H1 (cell line): ENCODE measurements at regions not wholly inside any gene's neighbourhood (a gene's known extent, or its start where the extent isn't known, plus 50 kb on each side); places are given as distances from the start of the nearest gene placed in this dataset.

Experiments
- CTCF ChIA-PET: fragments of 300-600 bp; sonication (Branson Sonifier 250); formaldehyde crosslinking; loops from one replicate; lab custom pipeline; 2021; ENCODE audit not compliant: partially characterized antibody; lab: Charles Lee
- POLR2A ChIA-PET: fragments of 300-600 bp; sonication (Branson Sonifier 250); formaldehyde crosslinking; loops from one replicate; lab custom pipeline; 2021; ENCODE audit warnings: inconsistent platforms; ENCODE audit not compliant: partially characterized antibody; lab: Charles Lee
- DNase-seq, 2 experiments: peaks; one replicate each; pipeline versions ENCODE4 v3.0.0 to v3.0.0-alpha.2; 2010 to 2022; ENCODE audit warnings: low spot score in 2 of 2, low read depth in 1 of 2, mixed read lengths in 1 of 2
- FAIRE-seq: peaks from 2 replicates; lab custom pipeline; 2011; peaks lifted over from hg19 to GRCh38; lab: Jason Lieb, UNC
- H2AFZ ChIP-seq: 2 replicates; pipeline ENCODE4 v1.8.1; 2012; ENCODE audit warnings: low read length, inconsistent platforms
- H2AK5ac ChIP-seq: 2 replicates; pipeline ENCODE4 v1.6.1; 2013; ENCODE audit warnings: low read depth, low read length
- H2BK120ac ChIP-seq: replicated peaks from 2 replicates; pipeline ENCODE3; 2013; ENCODE audit warnings: low read depth, low read length, inconsistent platforms
- H2BK12ac ChIP-seq: 2 replicates; pipeline ENCODE4 v1.6.1; 2013; ENCODE audit warnings: low read depth, low read length
- H2BK15ac ChIP-seq: 2 replicates; pipeline ENCODE4 v1.6.1; 2013; ENCODE audit warnings: low read length
- H2BK20ac ChIP-seq: 2 replicates; pipeline ENCODE4 v1.6.1; 2013; ENCODE audit warnings: low read length
- H2BK5ac ChIP-seq: 2 replicates; pipeline ENCODE4 v1.6.1; 2013; ENCODE audit warnings: low read depth, low read length
- H3K14ac ChIP-seq: 2 replicates; pipeline ENCODE4 v1.6.1; 2013; ENCODE audit warnings: inconsistent platforms; ENCODE audit not compliant: insufficient read length
- H3K18ac ChIP-seq: 2 replicates; pipeline ENCODE4 v1.6.1; 2013; ENCODE audit warnings: low read length; ENCODE audit errors: extremely low read depth
- H3K23ac ChIP-seq: 2 replicates; pipeline ENCODE4 v1.6.1; 2013; ENCODE audit warnings: inconsistent platforms; ENCODE audit not compliant: insufficient read length
- H3K23me2 ChIP-seq: 2 replicates; pipeline ENCODE4 v1.6.1; 2013; ENCODE audit warnings: low read depth, low read length
- H3K27ac ChIP-seq: 2 replicates; pipeline ENCODE4 v1.6.1; 2011; ENCODE audit warnings: low read depth, low read length, inconsistent platforms
- H3K27me3 ChIP-seq, 4 experiments: replicated peaks in 1 of 4; 1 replicate in 1 of 4; 2 replicates in 3 of 4; pipeline versions ENCODE4 v1.6.1 to v1.8.1; 2011 to 2013; ENCODE audit warnings: low read length in 3 of 4, mild to moderate bottlenecking in 3 of 4, inconsistent platforms in 2 of 4, mixed read lengths in 2 of 4, moderate library complexity in 1 of 4; ENCODE audit not compliant: control insufficient read depth in 3 of 4, insufficient read depth in 3 of 4; ENCODE audit errors: extremely low read depth in 1 of 4
- H3K36me3 ChIP-seq, 4 experiments: 2 replicates each; pipeline versions ENCODE4 v1.6.1 to v1.8.1; 2011 to 2013; ENCODE audit warnings: mild to moderate bottlenecking in 4 of 4, low read length in 3 of 4, moderate library complexity in 2 of 4, control low read depth in 1 of 4, inconsistent platforms in 1 of 4; ENCODE audit not compliant: insufficient read depth in 4 of 4, control insufficient read depth in 2 of 4
- H3K4ac ChIP-seq: replicated peaks from 2 replicates; pipeline ENCODE3; 2013; ENCODE audit warnings: low read length, low read depth, mixed read lengths, inconsistent platforms; ENCODE audit not compliant: insufficient read length
- H3K4me1 ChIP-seq, 4 experiments: replicated peaks in 1 of 4; 1 replicate in 1 of 4; 2 replicates in 3 of 4; pipeline versions ENCODE4 v1.6.1 to v1.8.1; 2011 to 2013; ENCODE audit warnings: low read length in 3 of 4, inconsistent platforms in 2 of 4, mixed read lengths in 1 of 4; ENCODE audit not compliant: insufficient read depth in 4 of 4, control insufficient read depth in 3 of 4
- H3K4me2 ChIP-seq, 2 experiments: 2 replicates each; pipeline versions ENCODE4 v1.6.1 to v1.8.1; 2011 to 2013; ENCODE audit warnings: low read depth in 2 of 2, low read length in 2 of 2, control low read depth in 1 of 2, inconsistent platforms in 1 of 2, mild to moderate bottlenecking in 1 of 2; ENCODE audit not compliant: insufficient read depth in 1 of 2
- H3K4me3 ChIP-seq, 4 experiments: fragments of 200-600, 300-600 bp in 1 of 4; sonication (generic), shearing (Covaris generic), sonication (Bioruptor Twin) in 1 of 4; 2 replicates each; pipeline versions ENCODE4 v1.5.1 to v1.8.1; 2011 to 2016; ENCODE audit warnings: low read length in 4 of 4, low read depth in 3 of 4, control low read depth in 2 of 4, inconsistent platforms in 2 of 4, mild to moderate bottlenecking in 2 of 4, mixed read lengths in 1 of 4, moderate library complexity in 1 of 4; ENCODE audit not compliant: insufficient read depth in 2 of 4; ENCODE audit errors: extremely low read depth in 1 of 4
- H3K56ac ChIP-seq: replicated peaks from 2 replicates; pipeline ENCODE3; 2013; ENCODE audit warnings: low read depth, mild to moderate bottlenecking, mixed read lengths, low read length, inconsistent platforms; ENCODE audit not compliant: insufficient read length
- H3K79me1 ChIP-seq: 2 replicates; pipeline ENCODE4 v1.6.1; 2013; ENCODE audit warnings: low read depth, low read length, control low read depth
- H3K79me2 ChIP-seq, 2 experiments: 2 replicates each; pipeline versions ENCODE4 v1.6.1 to v1.8.1; 2012 to 2013; ENCODE audit warnings: low read length in 2 of 2, mild to moderate bottlenecking in 2 of 2, inconsistent platforms in 1 of 2; ENCODE audit not compliant: insufficient read depth in 2 of 2, control insufficient read depth in 1 of 2
- H3K9ac ChIP-seq, 4 experiments: replicated peaks in 1 of 4; 1 replicate in 1 of 4; 2 replicates in 3 of 4; pipeline versions ENCODE4 v1.6.1 to v1.8.1; 2011 to 2013; ENCODE audit warnings: low read depth in 3 of 4, low read length in 3 of 4, control low read depth in 2 of 4, mild to moderate bottlenecking in 2 of 4, moderate library complexity in 2 of 4, inconsistent platforms in 1 of 4; ENCODE audit errors: extremely low read depth in 1 of 4
- H3K9me3 ChIP-seq, 2 experiments: 2 replicates each; pipeline versions ENCODE4 v1.6.1 to v1.8.1; 2012 to 2013; ENCODE audit warnings: mild to moderate bottlenecking in 2 of 2, moderate library complexity in 2 of 2, control low read depth in 1 of 2, inconsistent platforms in 1 of 2, low read depth in 1 of 2, low read length in 1 of 2, mixed read lengths in 1 of 2; ENCODE audit not compliant: insufficient read depth in 2 of 2
- H4K20me1 ChIP-seq, 2 experiments: replicated peaks in 1 of 2; 2 replicates each; pipeline versions ENCODE3 to v1.8.1; 2011 to 2013; ENCODE audit warnings: inconsistent platforms in 2 of 2, low read length in 2 of 2, mild to moderate bottlenecking in 1 of 2; ENCODE audit not compliant: insufficient read depth in 2 of 2, control insufficient read depth in 1 of 2
- H4K5ac ChIP-seq: 2 replicates; pipeline ENCODE4 v1.6.1; 2013; ENCODE audit warnings: low read length, low read depth, mixed read lengths, inconsistent platforms; ENCODE audit not compliant: insufficient read length
- H4K8ac ChIP-seq: 2 replicates; pipeline ENCODE4 v1.8.0; 2013; ENCODE audit warnings: mild to moderate bottlenecking, moderate library complexity, low read length, inconsistent platforms; ENCODE audit not compliant: insufficient read depth; ENCODE audit errors: extremely low read depth
- H4K91ac ChIP-seq: replicated peaks from 2 replicates; pipeline ENCODE3; 2013; ENCODE audit warnings: low read length, mixed read lengths, inconsistent platforms; ENCODE audit not compliant: insufficient read length
- KDM5A ChIP-seq: fragments of 200-600 bp; IDR thresholded peaks from 2 replicates; pipeline ENCODE4 v1.7.1; 2012; ENCODE audit warnings: mild to moderate bottlenecking, low read length, inconsistent platforms, mixed read lengths
- whole genome bisulfite sequencing, 2 experiments: shearing (Covaris generic) in 1 of 2; methylation state at CpG; one replicate each; pipeline versions ENCODE4 v1.1.6 to v1.1.7; 2013 to 2015; ENCODE audit warnings: low lambda C conversion rate in 2 of 2, mixed read lengths in 2 of 2, inconsistent platforms in 1 of 2, low coverage in 1 of 2, missing lambda C conversion rate in 1 of 2; ENCODE audit not compliant: insufficient replicate concordance in 2 of 2, insufficient coverage in 1 of 2, insufficient read length in 1 of 2; ENCODE audit errors: extremely low coverage in 1 of 2, missing lambda C conversion rate in 1 of 2; 5-methylcytosine and 5-hydroxymethylcytosine counted together

DNA sequence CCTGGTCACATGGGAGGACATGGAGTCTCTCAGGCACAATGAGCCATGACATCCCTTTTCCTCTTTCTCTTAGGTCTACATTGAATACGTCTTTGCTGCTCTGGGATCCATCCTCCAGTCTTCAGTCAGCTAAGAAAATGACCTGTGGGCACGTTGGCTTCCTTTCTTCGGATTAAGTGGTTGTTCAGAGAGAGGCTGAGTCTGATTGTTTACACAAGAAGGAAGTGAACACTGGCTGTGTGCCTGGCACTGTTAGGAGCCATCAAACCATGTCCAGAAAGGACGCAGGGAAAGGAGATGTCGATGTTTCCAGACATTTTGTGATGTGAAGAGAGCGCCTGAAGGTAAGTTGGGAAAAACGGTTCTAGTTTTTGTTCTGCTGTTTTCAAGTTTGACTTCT lies 309.9 kb upstream of the CDYL start:
- no peak overlapping the region for H2BK20ac ChIP-seq
- H2AFZ ChIP-seq, result no peak overlapping the region
- no peak overlapping the region for H2BK5ac ChIP-seq
- no peak overlapping the region for H4K91ac ChIP-seq
- H3K14ac ChIP-seq, result no peak overlapping the region
- TF ChIP-seq KDM5A, result no peak
- TF ChIP-seq, all 59 proteins: peak for 0
- Histone ChIP-seq H3K9me3 (no peaks in the 10 kb centered on the region), H4K8ac (no peak overlapping the region), H3K4me1 (peaks cover 0 to 7% (median 2%) of the 10 kb centered on the region in 4 experiments; a peak in 2 of 7 replicates), H3K56ac (no peak overlapping the region), H3K9ac (no peak overlapping the region), H3K36me3 (no peaks in the 10 kb centered on the region), H3K4me3 (no peak overlapping the region), H4K20me1 (no peaks in the 10 kb centered on the region), H3K79me2 (no peaks in the 10 kb centered on the region), H4K5ac (no peak overlapping the region), H3K18ac (no peak overlapping the region), H2AK5ac (no peak overlapping the region; the same call in 1 of the 2 replicates), H3K27me3 (no peaks in the 10 kb centered on the region), H3K23ac (no peak overlapping the region), H3K27ac (no peak overlapping the region), H3K79me1 (no peaks in the 10 kb centered on the region), H2BK15ac (no peak overlapping the region), H3K4ac (no peak overlapping the region), H3K4me2 (no peak overlapping the region), H3K23me2 (no peaks in the 10 kb centered on the region), H2BK12ac (no peak overlapping the region), H2BK120ac (no peak overlapping the region)
- 92% methylated on average over 7 of the region's 7 CpGs; no CpG with 5 or more reads in 1 of the 2 experiments for WGBS, 2 experiments
- FAIRE-seq (no peak), DNase-seq (no peak)
- ChIA-PET POLR2A (no interaction called here), CTCF (interaction anchor here (0.8 kb wide), 1 partner anchor 62 kb away, joined by 3 read pairs; no protein-coding TSS in a partner anchor)
